ENCODE measurements at regions not wholly inside any gene's neighbourhood (a gene's known extent, or its start where the extent isn't known, plus 50 kb on each side); places are given as distances from the start of the nearest gene placed in this dataset.

DNA sequence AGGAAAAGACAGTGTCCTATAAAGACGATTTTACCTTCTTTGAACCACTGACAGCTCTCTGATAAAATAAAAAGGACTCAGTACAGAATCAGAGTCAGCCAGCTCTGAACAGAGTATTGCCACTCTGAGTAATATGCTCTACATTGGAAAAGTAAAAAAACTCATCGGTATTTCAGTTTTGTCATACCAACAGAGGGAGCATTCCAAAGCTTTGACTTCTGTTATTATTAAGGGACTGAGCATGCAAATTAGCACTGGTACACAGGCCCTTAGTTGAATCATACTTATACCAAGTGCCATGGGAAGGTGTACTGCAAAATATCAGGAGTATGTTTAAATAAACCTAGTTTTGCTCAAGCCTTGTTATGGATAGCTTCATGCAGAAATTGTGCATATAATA is 509.0 kb upstream of the KIF2B start:
- TF ChIP-seq, protein P1, sequence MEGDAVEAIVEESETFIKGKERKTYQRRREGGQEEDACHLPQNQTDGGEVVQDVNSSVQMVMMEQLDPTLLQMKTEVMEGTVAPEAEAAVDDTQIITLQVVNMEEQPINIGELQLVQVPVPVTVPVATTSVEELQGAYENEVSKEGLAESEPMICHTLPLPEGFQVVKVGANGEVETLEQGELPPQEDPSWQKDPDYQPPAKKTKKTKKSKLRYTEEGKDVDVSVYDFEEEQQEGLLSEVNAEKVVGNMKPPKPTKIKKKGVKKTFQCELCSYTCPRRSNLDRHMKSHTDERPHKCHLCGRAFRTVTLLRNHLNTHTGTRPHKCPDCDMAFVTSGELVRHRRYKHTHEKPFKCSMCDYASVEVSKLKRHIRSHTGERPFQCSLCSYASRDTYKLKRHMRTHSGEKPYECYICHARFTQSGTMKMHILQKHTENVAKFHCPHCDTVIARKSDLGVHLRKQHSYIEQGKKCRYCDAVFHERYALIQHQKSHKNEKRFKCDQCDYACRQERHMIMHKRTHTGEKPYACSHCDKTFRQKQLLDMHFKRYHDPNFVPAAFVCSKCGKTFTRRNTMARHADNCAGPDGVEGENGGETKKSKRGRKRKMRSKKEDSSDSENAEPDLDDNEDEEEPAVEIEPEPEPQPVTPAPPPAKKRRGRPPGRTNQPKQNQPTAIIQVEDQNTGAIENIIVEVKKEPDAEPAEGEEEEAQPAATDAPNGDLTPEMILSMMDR (IDR thresholded peaks at IDR 0.05), result no peak
- TF ChIP-seq POLR2A (IDR thresholded peaks at IDR 0.05), result no peak
- intact Hi-C loops (cut with DNase I), result no loop called here
- Histone ChIP-seq H3K4me1 (no peaks in the 10 kb centered on the region), H3K36me3 (no peaks in the 10 kb centered on the region), H3K27me3 (no peaks in the 10 kb centered on the region), H3K4me3 (no peak overlapping the region), H3K9me3 (no peaks in the 10 kb centered on the region), H3K27ac (no peak overlapping the region)
- ATAC-seq (no peak), DNase-seq (no peak)
- WGBS (ENCODE audit: insufficient coverage, low coverage, low lambda C conversion rate, missing lambda C conversion rate), result 48% methylated on average over 2 of the region's 2 CpGs

- no peak for DNase-seq
- no peak overlapping the region for H3K27ac ChIP-seq
- no peak overlapping the region for H3K4me3 ChIP-seq
- no peaks in the 10 kb centered on the region for H3K36me3 ChIP-seq
- no peaks in the 10 kb centered on the region for H3K4me1 ChIP-seq
- 52% methylated on average over 1 of the region's 1 CpG for WGBS (ENCODE audit: insufficient coverage, low coverage, low lambda C conversion rate, missing lambda C conversion rate)
- TF ChIP-seq, protein P1 (IDR thresholded peaks at IDR 0.05), result no peak
- TF ChIP-seq POLR2A (IDR thresholded peaks at IDR 0.05), result no peak
- ATAC-seq, result no peak
- intact Hi-C loops (cut with DNase I), result no loop called here
- H3K9me3 ChIP-seq, result no peaks in the 10 kb centered on the region
- no peaks in the 10 kb centered on the region for H3K27me3 ChIP-seq
These were observed 544.3 kb upstream of the KIF2B start for GRCh38 chr17:53278466-53278865.

DNA sequence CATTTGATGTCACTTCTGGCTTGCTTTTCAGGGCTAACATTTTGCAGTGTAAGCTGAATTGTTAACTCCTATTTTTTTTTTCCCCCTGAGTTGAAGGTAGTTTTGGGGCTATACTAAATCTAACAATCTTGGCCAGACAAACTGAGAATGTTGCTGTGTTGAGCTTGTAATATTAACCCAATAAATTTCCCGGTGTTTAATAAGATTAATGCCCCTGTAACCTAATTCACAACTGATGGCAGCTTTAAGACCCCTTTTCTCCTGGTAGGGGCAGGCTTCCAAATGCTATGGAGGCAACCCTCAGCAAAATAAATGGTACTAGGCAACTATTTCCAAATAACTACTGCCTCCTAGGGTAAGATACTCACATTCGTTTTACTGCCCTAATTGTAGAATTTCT is 549.6 kb upstream of the KIF2B start:
- no peaks in the 10 kb centered on the region for H3K36me3 ChIP-seq
- no peak overlapping the region for H3K4me3 ChIP-seq
- no peak overlapping the region for H3K27ac ChIP-seq
- no peaks in the 10 kb centered on the region for H3K9me3 ChIP-seq
- H3K4me1 ChIP-seq, result no peaks in the 10 kb centered on the region
- WGBS (ENCODE audit: insufficient coverage, low coverage, low lambda C conversion rate, missing lambda C conversion rate), result 22% methylated on average over 2 of the region's 2 CpGs
- TF ChIP-seq, protein P1 (IDR thresholded peaks at IDR 0.05), result no peak
- no peak for TF ChIP-seq POLR2A (IDR thresholded peaks at IDR 0.05)
- intact Hi-C loops (cut with DNase I), result no loop called here
- DNase-seq, result no peak
- no peaks in the 10 kb centered on the region for H3K27me3 ChIP-seq
- ATAC-seq, result no peak

- DNase-seq (no peak), ATAC-seq (no peak)
- intact Hi-C loops (cut with DNase I), result no loop called here
These were observed 551.8 kb upstream of the KIF2B start for GRCh38 chr17:53270936-53271335.

More at GRCh38 chr17:53270936-53271335, 551.8 kb upstream of the KIF2B start:
- Histone ChIP-seq H3K4me1 (no peaks in the 10 kb centered on the region), H3K4me3 (no peak overlapping the region), H3K27ac (no peak overlapping the region), H3K36me3 (no peaks in the 10 kb centered on the region), H3K9me3 (no peaks in the 10 kb centered on the region), H3K27me3 (no peaks in the 10 kb centered on the region)
- TF ChIP-seq, protein P1 (IDR thresholded peaks at IDR 0.05), result no peak
- no peak for TF ChIP-seq POLR2A (IDR thresholded peaks at IDR 0.05)
- WGBS (ENCODE audit: insufficient coverage, low coverage, low lambda C conversion rate, missing lambda C conversion rate), result 69% methylated on average over 1 of the region's 1 CpG
